GM06990 (cell line): ENCODE measurements at regions not wholly inside any gene's neighbourhood (a gene's known extent, or its start where the extent isn't known, plus 50 kb on each side); places are given as distances from the start of the nearest gene placed in this dataset.
"Not testable (repeated sequence)": the region's sequence is repeated elsewhere in the genome, so short reads cannot be mapped to it uniquely, and the experiment has no call there.

Source experiments
- DNase-seq: peaks from one replicate; pipeline ENCODE4 v3.0.0-alpha.2; 2011; ENCODE audit not compliant: insufficient read length; ENCODE audit errors: extremely low read depth
- H3K27me3 ChIP-seq: replicated peaks from 2 replicates; pipeline ENCODE4 v1.6.0; 2011; ENCODE audit warnings: low read length; ENCODE audit not compliant: control insufficient read depth, insufficient read depth
- H3K36me3 ChIP-seq: 2 replicates; pipeline ENCODE4 v1.5.1; 2011; ENCODE audit warnings: low read length; ENCODE audit not compliant: control insufficient read depth, insufficient read depth
- H3K4me3 ChIP-seq: replicated peaks from 2 replicates; pipeline ENCODE4 v1.5.1; 2011; ENCODE audit warnings: low read depth, mild to moderate bottlenecking, control low read depth, low read length
- CTCF ChIP-seq: IDR thresholded peaks from 2 replicates; pipeline ENCODE4 v1.5.1; 2011; ENCODE audit warnings: low read length, control low read depth, mild to moderate bottlenecking, inconsistent platforms; ENCODE audit not compliant: insufficient read depth, poor library complexity, severe bottlenecking

- H3K4me3 ChIP-seq: no peak overlapping the region
- H3K36me3 ChIP-seq: no peaks in the 10 kb centered on the region; the same call in 1 of the 2 replicates
- TF ChIP-seq CTCF: no peak
- no peak for DNase-seq
- no peaks in the 10 kb centered on the region for H3K27me3 ChIP-seq
These were observed 107.9 kb downstream of the CCDC74A start for GRCh38 chr2:131635611-131636010.

- H3K27me3 ChIP-seq, H3K36me3 ChIP-seq, DNase-seq, H3K4me3 ChIP-seq: not testable (repeated sequence)
These were observed 109.1 kb downstream of the CCDC74A start for GRCh38 chr2:131636704-131637308.

GRCh38 chr2:131639001-131639620 lies 111.4 kb downstream of the CCDC74A start:
- not testable (repeated sequence) for H3K27me3 ChIP-seq, DNase-seq, H3K4me3 ChIP-seq, H3K36me3 ChIP-seq

- H3K36me3 ChIP-seq: no peaks in the 10 kb centered on the region
- no peak overlapping the region for H3K4me3 ChIP-seq
- no peak for TF ChIP-seq CTCF
- no peaks in the 10 kb centered on the region for H3K27me3 ChIP-seq
- no peak for DNase-seq
These were observed 113.9 kb downstream of the CCDC74A start for GRCh38 chr2:131641414-131642206.

- DNase-seq, H3K4me3 ChIP-seq, H3K27me3 ChIP-seq, H3K36me3 ChIP-seq: not testable (repeated sequence)
These were observed 115.5 kb downstream of the CCDC74A start for GRCh38 chr2:131643180-131643579.

GRCh38 chr2:131645177-131645765 lies 117.6 kb downstream of the CCDC74A start:
- Histone ChIP-seq H3K27me3 (no peaks in the 10 kb centered on the region), H3K36me3 (no peaks in the 10 kb centered on the region), H3K4me3 (no peak overlapping the region)
- DNase-seq: no peak
- no peak for TF ChIP-seq CTCF

- not testable (repeated sequence) for DNase-seq, H3K4me3 ChIP-seq, H3K27me3 ChIP-seq, H3K36me3 ChIP-seq
These were observed 118.5 kb downstream of the CCDC74A start for GRCh38 chr2:131646220-131646619.
